Immature natural killer cell (primary cell): ENCODE measurements at regions not wholly inside any gene's neighbourhood (a gene's known extent, or its start where the extent isn't known, plus 50 kb on each side); places are given as distances from the start of the nearest gene placed in this dataset.
"Not testable (repeated sequence)": the region's sequence is repeated elsewhere in the genome, so short reads cannot be mapped to it uniquely, and the experiment has no call there.

Source experiments
- DNase-seq, 3 donors: peaks; one replicate each; pipeline ENCODE4 v3.0.0; 2022; ENCODE audit warnings: mixed read lengths in 1 of 3
- H3K27ac Mint-ChIP-seq, 6 donors: one replicate each; pipeline ENCODE4 v1.8.0; 2020; ENCODE audit warnings: mixed read lengths in 6 of 6, mild to moderate bottlenecking in 5 of 6, inconsistent platforms in 4 of 6, moderate library complexity in 3 of 6
- H3K27me3 Mint-ChIP-seq, 3 donors: one replicate each; pipeline ENCODE4 v1.8.0; 2020 to 2021; ENCODE audit warnings: low read depth in 3 of 3, mild to moderate bottlenecking in 3 of 3, mixed read lengths in 3 of 3, moderate library complexity in 3 of 3, inconsistent platforms in 1 of 3
- H3K36me3 Mint-ChIP-seq, 3 donors: one replicate each; pipeline ENCODE4 v1.8.0; 2020; ENCODE audit warnings: mixed read lengths in 3 of 3, inconsistent platforms in 2 of 3, mild to moderate bottlenecking in 2 of 3
- H3K4me1 Mint-ChIP-seq, 2 donors: one replicate each; pipeline ENCODE4 v1.8.0; 2020; ENCODE audit warnings: inconsistent platforms in 2 of 2, mild to moderate bottlenecking in 2 of 2, mixed read lengths in 2 of 2, moderate library complexity in 1 of 2
- H3K4me3 Mint-ChIP-seq, 5 donors: one replicate each; pipeline ENCODE4 v1.8.0; 2020; ENCODE audit warnings: mild to moderate bottlenecking in 5 of 5, mixed read lengths in 5 of 5, inconsistent platforms in 3 of 5, moderate library complexity in 3 of 5
- H3K9me3 Mint-ChIP-seq, 6 donors: one replicate each; pipeline ENCODE4 v1.8.0; 2020; ENCODE audit warnings: mild to moderate bottlenecking in 6 of 6, mixed read lengths in 6 of 6, inconsistent platforms in 4 of 6, moderate library complexity in 3 of 6

DNA sequence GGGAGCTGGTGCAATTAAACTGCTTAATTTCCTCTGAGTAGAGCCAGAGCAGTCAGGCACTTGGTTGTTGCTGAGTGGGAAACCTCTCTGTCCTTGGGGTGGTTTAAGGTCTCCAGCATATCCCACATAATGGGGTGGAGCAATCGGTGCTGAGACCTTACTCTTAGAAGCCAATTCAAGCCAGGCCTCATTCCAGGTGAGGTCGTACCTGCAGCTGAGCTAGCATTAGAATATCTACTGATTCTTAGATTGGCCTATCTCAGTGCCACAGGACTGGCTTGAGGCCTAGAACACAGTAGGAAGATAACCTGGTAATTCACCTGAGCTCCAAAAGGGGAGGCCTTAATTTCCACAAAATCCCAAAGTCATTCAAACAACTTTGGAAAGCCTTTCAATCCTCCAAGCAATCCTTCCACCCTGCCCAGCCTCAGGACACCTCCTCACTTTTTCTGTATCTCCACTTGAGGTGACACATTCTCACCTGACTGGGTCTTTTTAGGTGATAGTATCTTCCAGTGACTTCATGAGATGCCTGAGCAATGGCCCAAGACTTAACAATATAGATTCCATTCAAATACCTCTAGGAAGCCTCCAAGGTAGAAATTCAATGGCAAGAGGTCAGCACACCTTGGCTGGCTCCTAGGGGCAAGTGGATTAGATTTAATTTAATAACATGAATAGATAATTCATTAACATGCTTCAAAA is 91.0 kb downstream of the FEM1C start:
- Mint-ChIP-seq H3K9me3 (no peaks in the 10 kb centered on the region), H3K4me3 (no peak overlapping the region), H3K27me3 (peaks cover 0 to 2% (median 2%) of the 10 kb centered on the region in 3 donors), H3K36me3 (no peaks in the 10 kb centered on the region), H3K27ac (no peak overlapping the region), H3K4me1 (no peaks in the 10 kb centered on the region)
- no peak for DNase-seq

DNA sequence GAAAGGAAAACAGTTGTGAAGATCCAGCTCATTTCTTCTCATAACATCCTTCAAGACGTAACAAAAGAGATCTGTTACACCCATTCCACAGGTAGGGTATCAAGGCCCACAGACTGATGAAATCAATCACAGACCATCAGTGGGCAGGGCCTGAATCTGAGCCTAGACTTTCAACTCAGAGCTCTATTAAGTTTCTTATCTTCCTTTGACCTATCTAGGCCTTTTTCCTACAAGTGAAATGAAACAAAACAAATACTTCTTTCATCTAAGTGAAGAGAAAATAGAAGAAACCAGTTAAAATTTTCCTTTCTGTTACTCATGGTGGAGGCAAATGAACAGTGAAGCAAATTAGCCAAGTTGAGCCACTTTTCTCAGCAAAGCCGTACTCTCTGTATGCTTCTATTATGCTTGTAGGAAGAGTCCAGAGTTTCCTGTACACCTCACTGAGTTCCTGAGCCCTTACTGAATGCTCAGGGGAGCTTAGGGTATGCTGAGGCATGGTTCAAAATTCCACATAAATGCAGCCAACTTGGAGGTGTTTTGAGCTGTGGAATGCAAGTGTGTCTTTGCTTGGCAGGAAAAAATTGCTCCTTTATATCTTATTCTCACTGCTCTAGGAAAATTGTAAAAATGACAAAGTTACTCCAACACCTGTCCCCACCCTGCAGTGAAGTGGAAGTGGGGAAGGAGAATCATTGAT is 91.9 kb downstream of the FEM1C start:
- no peak overlapping the region for H3K4me3 Mint-ChIP-seq
- H3K27me3 Mint-ChIP-seq, result peaks cover 0 to 2% (median 2%) of the 10 kb centered on the region in 3 donors
- no peaks in the 10 kb centered on the region for H3K9me3 Mint-ChIP-seq
- H3K4me1 Mint-ChIP-seq, result no peaks in the 10 kb centered on the region
- H3K36me3 Mint-ChIP-seq, result no peaks in the 10 kb centered on the region
- no peak overlapping the region for H3K27ac Mint-ChIP-seq
- no peak for DNase-seq

DNA sequence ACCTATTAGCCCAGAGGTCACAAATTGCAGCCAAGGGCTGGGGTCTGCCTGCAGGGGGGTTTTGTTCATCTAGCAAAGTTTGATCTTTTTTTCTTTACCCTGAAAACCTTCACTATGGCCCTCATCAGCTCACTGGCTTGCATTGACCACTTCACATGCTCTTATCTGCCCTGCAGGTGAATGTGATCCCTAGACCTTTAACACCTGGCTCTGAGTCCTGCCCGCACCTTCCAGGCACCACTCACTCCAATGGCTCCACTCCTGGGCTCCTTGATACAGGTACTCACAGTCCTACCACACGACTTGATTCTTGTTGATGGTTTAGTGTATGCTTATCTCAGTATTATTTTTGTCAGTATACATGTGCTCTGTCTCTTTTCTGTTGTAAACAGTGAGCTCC is 92.5 kb downstream of the FEM1C start:
- H3K9me3 Mint-ChIP-seq, result no peaks in the 10 kb centered on the region
- peaks cover 0 to 2% (median 2%) of the 10 kb centered on the region in 3 donors for H3K27me3 Mint-ChIP-seq
- H3K27ac Mint-ChIP-seq, result no peak overlapping the region

DNA sequence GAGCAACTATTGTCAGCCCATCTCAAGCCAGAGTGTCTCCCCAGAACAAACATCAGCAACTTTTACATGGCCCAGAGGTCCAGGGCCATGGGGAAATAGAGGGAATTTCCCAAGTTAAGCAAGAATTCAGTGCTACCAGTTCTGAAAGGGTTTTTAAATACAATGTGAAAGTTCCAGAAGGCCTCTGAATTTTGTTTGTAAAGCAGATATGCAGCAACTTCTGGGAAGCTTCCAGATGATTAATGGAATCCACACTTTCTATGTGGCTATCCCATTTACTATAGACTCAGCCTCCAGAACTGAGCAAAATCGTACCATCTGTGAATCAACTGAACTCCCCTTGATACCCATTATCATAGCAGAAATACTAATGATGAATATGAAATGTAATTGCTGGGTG is 93.8 kb downstream of the FEM1C start:
- no peaks in the 10 kb centered on the region for H3K36me3 Mint-ChIP-seq
- H3K27me3 Mint-ChIP-seq, result peaks cover 0 to 2% (median 2%) of the 10 kb centered on the region in 3 donors
- H3K4me3 Mint-ChIP-seq, result no peak overlapping the region
- DNase-seq, result no peak
- H3K4me1 Mint-ChIP-seq, result no peaks in the 10 kb centered on the region
- H3K27ac Mint-ChIP-seq, result no peak overlapping the region
- H3K9me3 Mint-ChIP-seq, result peaks cover 0 to 1% (median 0%) of the 10 kb centered on the region in 6 donors

More for the DNA sequence above, 92.5 kb downstream of the FEM1C start:
- H3K36me3 Mint-ChIP-seq, result no peaks in the 10 kb centered on the region
- no peak overlapping the region for H3K4me3 Mint-ChIP-seq
- DNase-seq, result no peak
- no peaks in the 10 kb centered on the region for H3K4me1 Mint-ChIP-seq

DNA sequence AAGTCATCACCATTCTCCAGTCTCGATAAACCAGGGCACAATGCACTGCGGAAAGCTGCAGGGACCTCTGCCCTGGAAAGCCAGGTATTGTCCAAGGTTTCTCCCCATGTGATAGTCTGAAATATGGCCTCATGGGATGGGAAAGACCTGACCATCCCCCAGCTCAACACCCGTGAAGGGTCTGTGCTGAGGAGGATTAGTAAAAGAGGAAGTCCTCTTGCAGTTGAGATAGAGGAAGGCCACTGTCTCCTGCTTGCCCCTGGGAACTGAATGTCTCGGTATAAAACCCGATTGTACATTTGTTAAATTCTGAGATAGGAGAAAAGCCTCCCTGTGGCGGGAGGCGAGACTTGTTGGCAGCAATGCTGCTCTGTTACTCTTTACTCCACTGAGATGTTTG is 95.9 kb downstream of the FEM1C start:
- not testable (repeated sequence) for H3K27me3 Mint-ChIP-seq, H3K36me3 Mint-ChIP-seq, H3K9me3 Mint-ChIP-seq, H3K27ac Mint-ChIP-seq, DNase-seq, H3K4me3 Mint-ChIP-seq, H3K4me1 Mint-ChIP-seq

DNA sequence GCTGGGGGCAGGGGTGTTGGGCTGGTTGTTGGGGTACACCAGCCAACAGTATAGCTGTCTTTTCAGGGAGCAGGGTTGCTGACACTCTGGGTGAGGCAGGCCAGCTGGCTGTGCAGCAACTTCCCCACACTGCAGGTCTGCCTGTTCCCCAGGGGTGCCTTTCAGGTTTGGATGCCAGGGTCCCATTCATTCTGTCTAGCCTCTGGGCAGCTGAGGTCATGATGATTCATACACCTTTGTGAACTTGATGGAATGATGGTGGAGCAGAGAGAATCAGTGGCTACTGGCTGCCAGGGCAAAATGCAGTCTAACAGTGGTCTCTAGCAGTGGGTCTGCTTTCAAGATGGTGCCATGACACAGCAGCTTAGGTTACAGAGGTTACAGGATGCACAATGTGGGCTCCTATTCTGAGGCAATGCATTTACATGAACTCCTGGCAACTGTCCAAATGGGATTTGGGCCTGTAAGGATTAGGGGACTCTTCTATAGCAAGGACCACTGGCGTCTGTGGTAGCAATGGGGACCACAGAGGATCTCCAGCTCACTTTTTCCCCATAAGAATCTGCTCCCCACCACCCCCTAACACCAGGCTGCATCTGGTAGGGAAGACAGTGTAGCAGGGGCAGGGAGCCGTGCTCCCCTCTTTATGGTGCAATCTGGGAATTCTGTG is 103.7 kb downstream of the FEM1C start:
- no peak overlapping the region for H3K27ac Mint-ChIP-seq
- peaks cover 2 to 16% (median 3%) of the 10 kb centered on the region in 3 donors for H3K27me3 Mint-ChIP-seq
- H3K4me3 Mint-ChIP-seq, result no peak overlapping the region
- no peaks in the 10 kb centered on the region for H3K4me1 Mint-ChIP-seq
- peaks cover 4 to 23% (median 12%) of the 10 kb centered on the region in 6 donors for H3K9me3 Mint-ChIP-seq
- H3K36me3 Mint-ChIP-seq, result peaks cover 0 to 6% (median 5%) of the 10 kb centered on the region in 3 donors
- DNase-seq, result no peak

DNA sequence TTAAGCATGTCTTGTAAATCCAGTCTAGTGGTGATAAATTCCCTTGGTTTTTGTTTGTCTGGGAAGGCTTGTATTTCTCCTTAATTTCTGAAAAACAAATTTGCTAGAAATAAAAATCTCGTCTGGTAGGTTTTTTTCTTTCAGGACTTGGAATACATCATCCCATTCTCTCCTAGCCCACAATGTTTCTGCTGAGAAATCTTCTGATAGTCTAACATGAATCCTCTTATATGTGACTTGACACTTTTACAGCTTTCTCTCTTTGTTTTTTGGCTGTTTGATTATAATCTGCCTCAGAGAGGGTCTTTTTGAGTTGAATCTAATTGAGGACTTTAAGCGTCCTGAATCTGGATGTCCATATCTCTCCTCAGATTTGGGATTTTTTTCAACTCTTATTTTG is 104.9 kb downstream of the FEM1C start:
- Mint-ChIP-seq H3K9me3 (peaks cover 1 to 23% (median 12%) of the 10 kb centered on the region in 6 donors), H3K4me3 (no peak overlapping the region), H3K4me1 (no peaks in the 10 kb centered on the region), H3K36me3 (peaks cover 0 to 6% (median 5%) of the 10 kb centered on the region in 3 donors), H3K27ac (no peak overlapping the region), H3K27me3 (peaks cover 0 to 16% (median 3%) of the 10 kb centered on the region in 3 donors)
- no peak for DNase-seq

DNA sequence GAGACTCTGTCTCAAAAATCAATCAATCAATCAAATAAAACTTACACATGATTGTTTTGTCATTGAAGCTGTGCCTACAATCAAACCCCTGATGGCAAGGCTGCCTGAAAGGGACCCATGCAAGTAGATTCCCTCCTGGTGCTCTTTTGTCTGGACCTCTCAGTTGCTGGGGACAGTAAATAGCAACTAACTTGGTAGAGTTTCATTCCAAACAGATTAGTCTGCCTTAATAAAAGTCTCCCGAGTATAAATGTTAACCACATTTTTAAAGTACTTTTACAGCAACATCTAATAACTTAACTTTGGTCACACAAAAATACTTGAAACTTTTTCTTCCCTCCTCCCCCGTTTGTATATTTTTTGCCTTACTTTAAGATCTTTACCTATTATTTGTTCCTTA is 105.5 kb downstream of the FEM1C start:
- peaks cover 0 to 16% (median 2%) of the 10 kb centered on the region in 3 donors for H3K27me3 Mint-ChIP-seq
- no peaks in the 10 kb centered on the region for H3K4me1 Mint-ChIP-seq
- H3K36me3 Mint-ChIP-seq, result peaks cover 0 to 6% (median 5%) of the 10 kb centered on the region in 3 donors
- peaks cover 1 to 23% (median 12%) of the 10 kb centered on the region in 6 donors for H3K9me3 Mint-ChIP-seq
- no peak overlapping the region for H3K27ac Mint-ChIP-seq
- no peak for DNase-seq
- H3K4me3 Mint-ChIP-seq, result no peak overlapping the region

DNA sequence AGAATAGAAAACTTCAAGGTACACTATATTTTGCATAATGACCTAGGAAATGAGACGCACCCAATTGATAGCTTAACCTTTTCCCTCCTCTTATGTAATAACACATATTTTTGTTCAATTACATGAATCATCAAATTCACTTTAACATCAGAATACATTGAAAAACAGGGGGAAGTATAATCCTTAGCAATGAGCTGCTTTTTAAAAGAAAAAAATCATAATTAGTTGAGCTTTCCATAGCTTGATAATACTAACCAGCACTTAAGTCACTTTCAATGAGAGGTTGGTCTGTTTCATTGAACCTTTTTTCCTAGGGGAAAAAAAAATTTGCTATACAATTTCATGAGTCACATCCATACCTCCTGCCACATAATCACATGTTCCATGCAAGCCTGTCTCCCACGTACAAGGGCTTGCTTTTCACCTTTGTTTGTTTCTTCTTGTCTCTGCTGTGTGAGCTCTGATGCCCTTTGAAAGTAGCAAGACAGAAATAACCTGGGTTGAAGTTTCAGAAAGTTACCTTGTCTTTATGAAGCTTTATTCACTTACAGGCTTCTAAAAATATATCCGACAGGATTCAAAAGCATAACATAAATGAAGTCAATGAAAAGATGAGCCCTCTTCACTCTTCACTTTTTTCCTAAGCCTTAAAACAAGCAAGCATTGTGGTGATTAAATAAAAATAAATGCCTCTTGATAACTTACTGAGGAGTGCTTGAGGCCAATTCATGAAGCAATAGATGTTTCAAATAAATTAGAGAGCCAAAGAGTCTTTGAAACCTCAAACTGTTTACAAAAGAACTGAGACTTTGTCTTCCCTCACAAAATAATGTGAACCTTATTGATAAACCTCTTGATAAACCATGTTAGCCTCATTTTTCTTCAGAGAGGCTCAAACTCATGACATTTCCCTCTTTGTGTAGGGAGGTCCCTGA is 108.5 kb downstream of the FEM1C start:
- Mint-ChIP-seq H3K4me1 (no peaks in the 10 kb centered on the region), H3K36me3 (peaks cover 0 to 5% (median 0%) of the 10 kb centered on the region in 3 donors), H3K4me3 (no peak overlapping the region), H3K27ac (no peak overlapping the region), H3K27me3 (peaks cover under 1 to 11% (median 2%) of the 10 kb centered on the region in 3 donors), H3K9me3 (peaks cover 1 to 21% (median 10%) of the 10 kb centered on the region in 6 donors)
- no peak for DNase-seq

DNA sequence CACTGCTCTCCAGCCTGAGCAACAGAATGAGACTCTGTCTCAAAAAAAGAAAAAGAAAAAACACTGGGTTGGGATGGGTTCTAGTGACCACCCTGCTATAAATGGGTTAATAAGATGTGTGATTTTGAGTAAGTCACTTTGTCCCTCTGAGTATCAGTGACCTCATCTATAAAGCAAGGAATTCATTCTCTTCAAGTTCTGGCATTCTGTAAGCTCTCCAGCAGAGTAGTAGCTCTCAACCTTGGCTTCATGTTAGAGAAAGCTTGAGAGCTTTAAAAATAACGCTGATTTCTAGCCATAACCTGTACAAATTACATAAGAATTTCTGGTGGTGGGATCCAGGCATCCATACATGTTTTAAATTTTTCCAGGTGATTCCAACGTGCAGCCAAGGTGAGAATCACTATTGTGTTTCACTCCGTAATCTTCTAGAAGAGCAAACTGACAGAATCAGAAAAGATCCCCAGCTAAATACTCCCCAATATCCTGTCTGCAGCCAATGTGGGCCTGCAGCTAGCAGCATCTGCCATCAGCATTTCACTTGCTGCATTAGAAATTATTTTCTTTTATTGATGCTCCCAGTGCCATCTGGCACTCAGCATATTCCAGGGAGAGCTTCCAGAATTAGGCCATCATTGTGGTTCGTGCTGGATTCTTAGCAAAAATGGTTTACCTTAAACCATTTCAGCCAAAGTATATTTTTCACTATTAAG is 109.4 kb downstream of the FEM1C start:
- no peaks in the 10 kb centered on the region for H3K4me1 Mint-ChIP-seq
- H3K36me3 Mint-ChIP-seq, result peaks cover 0 to 4% (median 0%) of the 10 kb centered on the region in 3 donors
- H3K4me3 Mint-ChIP-seq, result no peak overlapping the region
- no peak overlapping the region for H3K27ac Mint-ChIP-seq
- DNase-seq, result no peak
- peaks cover 1 to 13% (median 7%) of the 10 kb centered on the region in 6 donors for H3K9me3 Mint-ChIP-seq
- H3K27me3 Mint-ChIP-seq, result peaks cover 2 to 5% (median 3%) of the 10 kb centered on the region in 3 donors

DNA sequence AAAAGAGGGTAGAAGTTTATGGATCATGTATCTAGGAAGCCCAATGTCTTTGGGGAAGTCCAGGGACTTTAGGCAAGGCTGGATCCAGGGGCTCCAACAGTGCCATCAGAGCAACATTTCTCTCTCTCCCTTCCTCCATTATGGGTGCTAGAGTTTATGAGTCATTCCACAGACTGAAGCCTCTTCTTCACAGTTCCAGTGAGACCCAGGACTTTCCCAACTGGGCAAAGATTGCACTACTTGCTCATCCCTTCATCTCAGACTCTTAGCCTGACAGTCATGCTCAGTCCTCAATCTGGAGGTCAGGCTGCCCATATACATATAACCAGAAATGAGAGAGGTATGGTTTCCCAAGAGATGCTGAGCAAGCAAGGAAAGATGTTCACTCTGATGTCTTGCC is 110.7 kb downstream of the FEM1C start:
- H3K9me3 Mint-ChIP-seq, result peaks cover 0 to 2% (median 0%) of the 10 kb centered on the region in 6 donors
- no peaks in the 10 kb centered on the region for H3K4me1 Mint-ChIP-seq
- H3K4me3 Mint-ChIP-seq, result no peak overlapping the region
- H3K36me3 Mint-ChIP-seq, result no peaks in the 10 kb centered on the region
- peaks cover 2 to 5% (median 3%) of the 10 kb centered on the region in 3 donors for H3K27me3 Mint-ChIP-seq
- DNase-seq, result no peak
- no peak overlapping the region for H3K27ac Mint-ChIP-seq

DNA sequence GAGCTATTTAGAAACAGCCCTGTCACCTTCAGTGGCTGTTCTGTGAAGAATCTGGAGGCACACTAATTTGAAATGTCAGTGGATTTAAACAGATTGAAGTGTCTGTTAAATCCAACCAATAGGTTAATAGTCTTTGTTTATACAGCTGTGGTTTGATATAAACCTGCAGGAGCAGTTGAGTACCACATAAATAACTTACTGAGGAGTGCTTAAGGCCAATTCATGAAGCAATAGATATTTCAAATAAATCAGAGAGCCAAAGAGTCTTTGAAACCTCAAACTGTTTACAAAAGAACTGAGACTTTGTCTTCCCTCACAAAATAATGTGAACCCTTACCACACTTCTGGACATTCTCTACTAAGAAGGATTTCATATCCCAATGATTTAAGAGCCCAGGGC is 111.9 kb downstream of the FEM1C start:
- Mint-ChIP-seq H3K9me3 (peaks cover 0 to 2% (median 0%) of the 10 kb centered on the region in 6 donors), H3K36me3 (no peaks in the 10 kb centered on the region), H3K27me3 (peaks cover 2 to 5% (median 3%) of the 10 kb centered on the region in 3 donors), H3K4me1 (no peaks in the 10 kb centered on the region), H3K4me3 (no peak overlapping the region), H3K27ac (no peak overlapping the region)
- DNase-seq, result no peak

DNA sequence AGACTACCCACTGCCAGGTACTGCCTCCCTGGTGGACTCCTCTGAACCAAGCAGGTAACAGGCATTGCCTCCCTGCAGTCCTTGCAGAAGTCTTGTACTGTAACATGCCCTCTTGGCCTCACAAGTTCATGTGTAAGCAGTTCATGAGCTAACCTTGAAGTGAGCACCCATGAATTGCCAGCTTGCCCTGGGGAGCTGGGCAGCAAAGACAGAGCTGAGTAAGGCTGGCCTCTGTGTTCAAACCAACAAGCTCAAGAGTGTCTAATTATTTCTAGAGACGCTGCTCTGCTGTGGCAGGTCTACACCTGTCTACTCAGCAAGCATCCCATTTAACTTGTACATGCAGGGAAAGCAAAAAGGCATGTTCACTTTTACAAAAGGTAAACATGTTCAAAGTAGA is 113.5 kb downstream of the FEM1C start:
- H3K27me3 Mint-ChIP-seq, result peaks cover 2 to 5% (median 3%) of the 10 kb centered on the region in 3 donors
- H3K4me3 Mint-ChIP-seq, result no peak overlapping the region
- no peak for DNase-seq
- H3K4me1 Mint-ChIP-seq, result no peaks in the 10 kb centered on the region
- no peak overlapping the region for H3K27ac Mint-ChIP-seq
- H3K9me3 Mint-ChIP-seq, result no peaks in the 10 kb centered on the region
- no peaks in the 10 kb centered on the region for H3K36me3 Mint-ChIP-seq
